GM06990 (cell line): ENCODE measurements at regions not wholly inside any gene's neighbourhood (a gene's known extent, or its start where the extent isn't known, plus 50 kb on each side); places are given as distances from the start of the nearest gene placed in this dataset.

Source experiments
- DNase-seq: peaks from one replicate; pipeline ENCODE4 v3.0.0-alpha.2; 2011; ENCODE audit not compliant: insufficient read length; ENCODE audit errors: extremely low read depth
- H3K27me3 ChIP-seq: replicated peaks from 2 replicates; pipeline ENCODE4 v1.6.0; 2011; ENCODE audit warnings: low read length; ENCODE audit not compliant: control insufficient read depth, insufficient read depth
- H3K36me3 ChIP-seq: 2 replicates; pipeline ENCODE4 v1.5.1; 2011; ENCODE audit warnings: low read length; ENCODE audit not compliant: control insufficient read depth, insufficient read depth
- H3K4me3 ChIP-seq: replicated peaks from 2 replicates; pipeline ENCODE4 v1.5.1; 2011; ENCODE audit warnings: low read depth, mild to moderate bottlenecking, control low read depth, low read length
- CTCF ChIP-seq: IDR thresholded peaks from 2 replicates; pipeline ENCODE4 v1.5.1; 2011; ENCODE audit warnings: low read length, control low read depth, mild to moderate bottlenecking, inconsistent platforms; ENCODE audit not compliant: insufficient read depth, poor library complexity, severe bottlenecking

GRCh38 chr14:65346895-65347294 lies 65.6 kb upstream of the FUT8 start:
- Histone ChIP-seq H3K36me3 (no peaks in the 10 kb centered on the region; the same call in 1 of the 2 replicates), H3K4me3 (no peak overlapping the region), H3K27me3 (no peaks in the 10 kb centered on the region)
- no peak for TF ChIP-seq CTCF
- DNase-seq: no peak

- H3K4me3 ChIP-seq: no peak overlapping the region
- H3K27me3 ChIP-seq: no peaks in the 10 kb centered on the region
- DNase-seq: no peak
- H3K36me3 ChIP-seq: no peaks in the 10 kb centered on the region; the same call in 1 of the 2 replicates
- TF ChIP-seq CTCF: no peak
Measured at GRCh38 chr14:65348137-65348536, 64.4 kb upstream of the FUT8 start.

- TF ChIP-seq CTCF: no peak
- Histone ChIP-seq H3K36me3 (no peaks in the 10 kb centered on the region; the same call in 1 of the 2 replicates), H3K4me3 (no peak overlapping the region), H3K27me3 (no peaks in the 10 kb centered on the region)
- no peak for DNase-seq
Measured at GRCh38 chr14:65349100-65349499, 63.4 kb upstream of the FUT8 start.

- H3K4me3 ChIP-seq: no peak overlapping the region
- DNase-seq: peak; percentile 43
- TF ChIP-seq CTCF: no peak
- H3K36me3 ChIP-seq: no peaks in the 10 kb centered on the region; the same call in 1 of the 2 replicates
- no peaks in the 10 kb centered on the region for H3K27me3 ChIP-seq
Measured at GRCh38 chr14:65351493-65352194, 60.9 kb upstream of the FUT8 start.

GRCh38 chr14:65352964-65353530 lies 59.5 kb upstream of the FUT8 start:
- Histone ChIP-seq H3K4me3 (no peak overlapping the region), H3K27me3 (no peaks in the 10 kb centered on the region), H3K36me3 (no peaks in the 10 kb centered on the region; the same call in 1 of the 2 replicates)
- peak; percentile 46 for DNase-seq
- TF ChIP-seq CTCF: no peak

- Histone ChIP-seq H3K36me3 (no peaks in the 10 kb centered on the region; the same call in 1 of the 2 replicates), H3K4me3 (no peak overlapping the region), H3K27me3 (no peaks in the 10 kb centered on the region)
- no peak for DNase-seq
- TF ChIP-seq CTCF: no peak
Measured at GRCh38 chr14:65354131-65354530, 58.4 kb upstream of the FUT8 start.
